ENCODE measurements at regions not wholly inside any gene's neighbourhood (a gene's known extent, or its start where the extent isn't known, plus 50 kb on each side); places are given as distances from the start of the nearest gene placed in this dataset.

GRCh38 chr9:3059781-3060468 is 216.0 kb upstream of the PUM3 start:
- no peak overlapping the region for H3K9ac ChIP-seq (ENCODE audit: insufficient read depth in 1 of 2, low read depth in 2 of 2, low read length in 2 of 2)
- H3K27me3 ChIP-seq (ENCODE audit: control insufficient read depth in 2 of 2, insufficient read depth in 2 of 2, low read length in 2 of 2), result no peaks in the 10 kb centered on the region
- no peak overlapping the region for H3K27ac ChIP-seq (ENCODE audit: extremely low read depth, low read depth, low read length)
- no peaks in the 10 kb centered on the region for H3K9me3 ChIP-seq (replicated peaks; ENCODE audit: control insufficient read depth, insufficient read depth, low read depth, low read length)
- in situ Hi-C loops (cut with MboI) (no loop called here), intact Hi-C loops (cut with micrococcal nuclease) (no loop called here)
- H3K79me2 ChIP-seq (ENCODE audit: control insufficient read depth, insufficient read depth, low read length), result no peaks in the 10 kb centered on the region
- BruUV-seq (replicated peaks), result no TSS peak
- ChIA-PET POLR2A (no interaction called here), CTCF (ENCODE audit: low intra/inter-chr PET ratio) (no interaction called here)
- FAIRE-seq (no peak), ATAC-seq (no peak), DNase-seq (ENCODE audit: extremely low read depth in 1 of 4, low spot score in 3 of 4) (no peak)
- no peak overlapping the region for H3K4me3 ChIP-seq
- H3K36me3 ChIP-seq (ENCODE audit: control insufficient read depth, insufficient read depth, low read length), result no peaks in the 10 kb centered on the region
- TF ChIP-seq ZNF253 (CRISPR knock-in tag; conservative IDR thresholded peaks at IDR 0.05) (no peak), THAP7 (CRISPR knock-in tag; IDR thresholded peaks at IDR 0.05) (no peak), ATF2 (CRISPR knock-in tag; IDR thresholded peaks at IDR 0.05) (no peak), E2F8 (IDR thresholded peaks at IDR 0.05; ENCODE audit: low read depth, partially characterized antibody) (no peak), ZNF436 (CRISPR knock-in tag; IDR thresholded peaks at IDR 0.05) (no peak), HNRNPLL (IDR thresholded peaks at IDR 0.05; ENCODE audit: low read depth, low read length, poor library complexity, severe bottlenecking) (no peak), BCLAF1 (IDR thresholded peaks at IDR 0.05; ENCODE audit: borderline replicate concordance in 1 of 2, control insufficient read depth in 1 of 2, low read depth in 2 of 2, low read length in 1 of 2) (no peak)
- no peak overlapping the region for H3K4me2 ChIP-seq (ENCODE audit: insufficient read depth, low read length)
- H3K9me1 ChIP-seq (ENCODE audit: control insufficient read depth, insufficient read depth, low read length), result no peaks in the 10 kb centered on the region
- no peaks in the 10 kb centered on the region for H4K20me1 ChIP-seq (replicated peaks; ENCODE audit: control insufficient read depth, insufficient read depth, low read length)
- WGBS (ENCODE audit: insufficient coverage, low coverage, missing lambda C conversion rate), result 0% methylated on average over 3 of the region's 3 CpGs
- H3K4me1 ChIP-seq (replicated peaks in 1 of 2; ENCODE audit: control insufficient read depth in 2 of 2, insufficient read depth in 2 of 2, low read length in 2 of 2), result no peaks in the 10 kb centered on the region
- no peak overlapping the region for H2AFZ ChIP-seq (ENCODE audit: low read depth, low read length)

Measured in K562 (cell line).